NCI-H748 (cell line): ENCODE measurements at regions not wholly inside any gene's neighbourhood (a gene's known extent, or its start where the extent isn't known, plus 50 kb on each side); places are given as distances from the start of the nearest gene placed in this dataset.
"Not testable (repeated sequence)": the region's sequence is repeated elsewhere in the genome, so short reads cannot be mapped to it uniquely, and the experiment has no call there.

Experiments used
- DNase-seq: peaks from one replicate; lab custom pipeline; 2025; ENCODE audit not compliant: unreplicated experiment; lab: John Stamatoyannopoulos, UW

- DNase-seq, result peak; percentile 8
Measured at GRCh38 chr11:128171506-128171905, 415.9 kb downstream of the ETS1 start.

GRCh38 chr11:128165572-128165971 is 421.8 kb downstream of the ETS1 start:
- no peak for DNase-seq

- no peak for DNase-seq
Measured at GRCh38 chr11:128164080-128164741, 423.1 kb downstream of the ETS1 start.

- DNase-seq, result no peak
Measured at GRCh38 chr11:128161994-128162393, 425.4 kb downstream of the ETS1 start.

- no peak for DNase-seq
Measured at GRCh38 chr11:128161436-128161835, 425.9 kb downstream of the ETS1 start.

- DNase-seq, result no peak
Measured at GRCh38 chr11:128158860-128159259, 428.5 kb downstream of the ETS1 start.

GRCh38 chr11:128157423-128158298 is 429.7 kb downstream of the ETS1 start:
- peak; percentile 70 for DNase-seq

- no peak for DNase-seq
Measured at GRCh38 chr11:128156486-128156885, 430.9 kb downstream of the ETS1 start.

GRCh38 chr11:128155590-128155989 is 431.8 kb downstream of the ETS1 start:
- no peak for DNase-seq

- DNase-seq, result no peak
Measured at GRCh38 chr11:128153697-128154048, 433.7 kb downstream of the ETS1 start.

- DNase-seq, result no peak
Measured at GRCh38 chr11:128152796-128153696, 434.3 kb downstream of the ETS1 start.

GRCh38 chr11:128151780-128152179 is 435.6 kb downstream of the ETS1 start:
- DNase-seq, result no peak

- DNase-seq, result no peak
Measured at GRCh38 chr11:128151338-128151737, 436.0 kb downstream of the ETS1 start.

GRCh38 chr11:128148208-128148607 is 439.1 kb downstream of the ETS1 start:
- DNase-seq, result peak; percentile 23

GRCh38 chr11:128146926-128147605 is 440.3 kb downstream of the ETS1 start:
- DNase-seq, result no peak

GRCh38 chr11:128140293-128140692 is 447.1 kb downstream of the ETS1 start:
- DNase-seq, result not testable (repeated sequence)

GRCh38 chr11:128135451-128135850 is 451.9 kb downstream of the ETS1 start:
- no peak for DNase-seq

- no peak for DNase-seq
Measured at GRCh38 chr11:128133501-128133900, 453.9 kb downstream of the ETS1 start.

GRCh38 chr11:128130052-128130451 is 457.3 kb downstream of the ETS1 start:
- DNase-seq, result no peak

- DNase-seq, result no peak
Measured at GRCh38 chr11:128125723-128126122, 461.6 kb downstream of the ETS1 start.

GRCh38 chr11:128116885-128117284 is 470.5 kb downstream of the ETS1 start:
- DNase-seq, result peak; percentile 32
